Fibroblast of lung (primary cell): ENCODE measurements at regions not wholly inside any gene's neighbourhood (a gene's known extent, or its start where the extent isn't known, plus 50 kb on each side); places are given as distances from the start of the nearest gene placed in this dataset.

Experiments
- DNase-seq, 2 donors: peaks; one replicate each; pipeline versions ENCODE4 v3.0.0 to v3.0.0-alpha.2; 2010; ENCODE audit warnings: low read depth in 2 of 2
- H2AFZ ChIP-seq: 2 replicates; pipeline ENCODE4 v1.5.1; 2012; ENCODE audit warnings: low read length, control low read depth, inconsistent platforms
- H3K27ac ChIP-seq: 2 replicates; pipeline ENCODE4 v1.5.1; 2011; ENCODE audit warnings: low read length, control low read depth; ENCODE audit not compliant: insufficient read depth
- H3K27me3 ChIP-seq: 2 replicates; pipeline ENCODE4 v1.5.1; 2011; ENCODE audit warnings: mild to moderate bottlenecking, low read length; ENCODE audit not compliant: control insufficient read depth, insufficient read depth
- H3K36me3 ChIP-seq: 2 replicates; pipeline ENCODE4 v1.5.1; 2011; ENCODE audit warnings: low read length; ENCODE audit not compliant: control insufficient read depth, insufficient read depth
- H3K4me1 ChIP-seq: 2 replicates; pipeline ENCODE4 v1.5.1; 2011; ENCODE audit warnings: low read length; ENCODE audit not compliant: control insufficient read depth, insufficient read depth; ENCODE audit errors: extremely low read depth
- H3K4me2 ChIP-seq: 2 replicates; pipeline ENCODE4 v1.5.1; 2011; ENCODE audit warnings: low read length, control low read depth; ENCODE audit not compliant: insufficient read depth; ENCODE audit errors: extremely low read depth
- H3K4me3 ChIP-seq, 4 experiments: fragments of 200-600 bp in 1 of 4; sonication (generic) in 1 of 4; replicated peaks in 1 of 4; 2 replicates each; pipeline ENCODE4 v1.5.1; 2011 to 2016; ENCODE audit warnings: low read length in 4 of 4, low read depth in 3 of 4, mild to moderate bottlenecking in 3 of 4, control low read depth in 2 of 4, inconsistent platforms in 1 of 4, mixed read lengths in 1 of 4; ENCODE audit not compliant: insufficient read depth in 1 of 4; ENCODE audit errors: control extremely low read depth in 1 of 4
- H3K79me2 ChIP-seq: 2 replicates; pipeline ENCODE4 v1.5.1; 2012; ENCODE audit warnings: mild to moderate bottlenecking, low read length, inconsistent platforms; ENCODE audit not compliant: control insufficient read depth, insufficient read depth
- H3K9ac ChIP-seq: 2 replicates; pipeline ENCODE4 v1.5.1; 2011; ENCODE audit warnings: mild to moderate bottlenecking, low read length, control low read depth; ENCODE audit not compliant: insufficient read depth
- H3K9me3 ChIP-seq: 2 replicates; pipeline ENCODE4 v1.5.1; 2012; ENCODE audit warnings: low read depth, low read length; ENCODE audit not compliant: control insufficient read depth, insufficient read depth
- H4K20me1 ChIP-seq: 2 replicates; pipeline ENCODE4 v1.5.1; 2011; ENCODE audit warnings: low read length; ENCODE audit not compliant: control insufficient read depth, insufficient read depth; ENCODE audit errors: extremely low read depth
- EZH2 ChIP-seq: IDR thresholded peaks from 2 replicates; pipeline ENCODE4 v1.5.1; 2012; ENCODE audit warnings: low read length, control low read depth, mild to moderate bottlenecking; ENCODE audit errors: missing control alignments
- TF ChIP-seq, protein P1 (sequence below), 2 donors: IDR thresholded peaks in 1 of 2; conservative IDR thresholded peaks in 1 of 2; 1 replicate in 1 of 2; 2 replicates in 1 of 2; pipeline ENCODE4 v1.5.1; 2011 to 2012; ENCODE audit warnings: low read length in 2 of 2, control low read depth in 1 of 2, inconsistent platforms in 1 of 2, low read depth in 1 of 2, mild to moderate bottlenecking in 1 of 2

DNA sequence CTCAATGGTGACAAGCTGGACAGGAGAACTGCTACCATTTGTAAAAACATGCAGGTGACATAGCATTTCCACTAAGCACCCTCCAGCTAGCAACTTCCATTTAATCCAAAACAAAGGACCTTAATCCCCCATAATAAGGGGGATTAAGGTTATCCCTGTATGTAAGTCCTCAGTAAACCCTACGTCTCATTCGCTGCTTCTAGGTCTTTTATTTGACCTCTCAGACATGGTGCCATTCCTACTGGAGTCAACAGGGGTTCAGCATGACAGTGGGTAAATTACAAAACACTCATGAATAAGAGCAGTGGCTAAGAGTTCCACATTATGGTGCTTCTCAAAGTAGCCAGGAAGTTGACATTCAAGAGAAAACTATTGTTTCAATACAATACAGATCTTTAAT lies 121.8 kb upstream of the CAV2 start:
- no peak overlapping the region for H3K4me2 ChIP-seq

DNA sequence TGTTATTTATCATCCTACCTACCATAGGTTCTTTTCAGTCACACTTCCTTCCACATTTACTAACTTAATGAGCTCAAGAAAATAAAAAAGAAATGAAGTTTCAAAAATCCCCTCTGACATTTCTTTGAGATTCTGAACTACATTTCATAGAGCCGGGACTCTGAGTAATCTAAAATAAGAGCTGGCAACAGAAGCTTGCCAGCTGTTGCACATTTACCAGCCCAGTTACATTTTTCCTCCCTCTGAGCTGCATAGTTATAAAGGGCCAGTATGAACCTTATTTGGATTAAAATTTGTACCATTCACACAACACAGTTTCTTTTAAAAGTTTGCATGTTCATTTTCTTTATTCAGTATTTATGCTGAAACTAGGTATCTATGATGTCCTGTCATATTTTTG lies 119.5 kb upstream of the CAV2 start:
- H4K20me1 ChIP-seq, result no peaks in the 10 kb centered on the region
- no peak overlapping the region for H3K27ac ChIP-seq
- no peaks in the 10 kb centered on the region for H3K9me3 ChIP-seq
- no peak overlapping the region for H3K4me3 ChIP-seq
- H2AFZ ChIP-seq, result no peak overlapping the region
- no peak overlapping the region for H3K9ac ChIP-seq
- peak; percentile 43 to 85 for DNase-seq
- no peak overlapping the region for H3K4me2 ChIP-seq
- H3K79me2 ChIP-seq, result no peaks in the 10 kb centered on the region
- no peaks in the 10 kb centered on the region for H3K27me3 ChIP-seq
- TF ChIP-seq EZH2, result no peak
- TF ChIP-seq, protein P1, sequence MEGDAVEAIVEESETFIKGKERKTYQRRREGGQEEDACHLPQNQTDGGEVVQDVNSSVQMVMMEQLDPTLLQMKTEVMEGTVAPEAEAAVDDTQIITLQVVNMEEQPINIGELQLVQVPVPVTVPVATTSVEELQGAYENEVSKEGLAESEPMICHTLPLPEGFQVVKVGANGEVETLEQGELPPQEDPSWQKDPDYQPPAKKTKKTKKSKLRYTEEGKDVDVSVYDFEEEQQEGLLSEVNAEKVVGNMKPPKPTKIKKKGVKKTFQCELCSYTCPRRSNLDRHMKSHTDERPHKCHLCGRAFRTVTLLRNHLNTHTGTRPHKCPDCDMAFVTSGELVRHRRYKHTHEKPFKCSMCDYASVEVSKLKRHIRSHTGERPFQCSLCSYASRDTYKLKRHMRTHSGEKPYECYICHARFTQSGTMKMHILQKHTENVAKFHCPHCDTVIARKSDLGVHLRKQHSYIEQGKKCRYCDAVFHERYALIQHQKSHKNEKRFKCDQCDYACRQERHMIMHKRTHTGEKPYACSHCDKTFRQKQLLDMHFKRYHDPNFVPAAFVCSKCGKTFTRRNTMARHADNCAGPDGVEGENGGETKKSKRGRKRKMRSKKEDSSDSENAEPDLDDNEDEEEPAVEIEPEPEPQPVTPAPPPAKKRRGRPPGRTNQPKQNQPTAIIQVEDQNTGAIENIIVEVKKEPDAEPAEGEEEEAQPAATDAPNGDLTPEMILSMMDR (conservative IDR thresholded peaks at IDR 0.05 in 1 of 2, IDR thresholded peaks at IDR 0.05 in 1 of 2; ENCODE audit: low read depth in 1 of 2, low read length in 2 of 2), result no peak
- no peaks in the 10 kb centered on the region for H3K36me3 ChIP-seq
- H3K4me1 ChIP-seq, result no peaks in the 10 kb centered on the region

More for the DNA sequence above, 121.8 kb upstream of the CAV2 start:
- Histone ChIP-seq H3K9me3 (no peaks in the 10 kb centered on the region), H3K27ac (no peak overlapping the region), H4K20me1 (no peaks in the 10 kb centered on the region), H3K4me1 (no peaks in the 10 kb centered on the region), H3K4me3 (no peak overlapping the region), H3K27me3 (no peaks in the 10 kb centered on the region), H3K79me2 (no peaks in the 10 kb centered on the region), H2AFZ (no peak overlapping the region), H3K9ac (no peak overlapping the region), H3K36me3 (no peaks in the 10 kb centered on the region)
- no peak for TF ChIP-seq EZH2
- TF ChIP-seq, protein P1 (conservative IDR thresholded peaks at IDR 0.05 in 1 of 2, IDR thresholded peaks at IDR 0.05 in 1 of 2; ENCODE audit: low read depth in 1 of 2, low read length in 2 of 2), result no peak
- DNase-seq, result no peak

DNA sequence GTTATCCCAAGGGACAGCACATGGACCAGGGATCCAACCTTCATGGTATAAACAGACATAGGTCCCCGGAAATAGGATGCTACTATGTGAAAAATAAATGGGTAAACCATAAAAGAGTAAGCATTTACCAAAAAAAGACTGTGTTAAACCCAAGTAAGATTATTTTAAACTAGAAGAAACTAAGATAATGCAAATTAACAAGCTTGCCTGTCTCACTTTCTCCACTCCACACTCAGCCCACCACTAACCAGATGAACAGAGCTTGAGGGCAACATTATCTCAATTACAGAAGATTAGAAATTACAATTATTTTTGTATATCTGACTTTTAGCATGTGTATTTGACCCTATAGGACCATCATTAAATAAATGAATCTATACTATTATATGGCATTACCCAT lies 117.2 kb upstream of the CAV2 start:
- Histone ChIP-seq H3K9ac (no peak overlapping the region), H2AFZ (no peak overlapping the region), H3K36me3 (no peaks in the 10 kb centered on the region), H3K27me3 (no peaks in the 10 kb centered on the region), H4K20me1 (no peaks in the 10 kb centered on the region), H3K27ac (no peak overlapping the region), H3K4me1 (no peaks in the 10 kb centered on the region), H3K4me3 (no peak overlapping the region), H3K9me3 (no peaks in the 10 kb centered on the region), H3K4me2 (no peak overlapping the region), H3K79me2 (no peaks in the 10 kb centered on the region)
- DNase-seq, result no peak
- no peak for TF ChIP-seq EZH2
- TF ChIP-seq, protein P1 (conservative IDR thresholded peaks at IDR 0.05 in 1 of 2, IDR thresholded peaks at IDR 0.05 in 1 of 2; ENCODE audit: low read depth in 1 of 2, low read length in 2 of 2), result no peak
